8988T (cell line): ENCODE measurements at regions not wholly inside any gene's neighbourhood (a gene's known extent, or its start where the extent isn't known, plus 50 kb on each side); places are given as distances from the start of the nearest gene placed in this dataset.

Experiments
- DNase-seq: peaks from one replicate; pipeline ENCODE4 v3.0.0; 2011

DNA sequence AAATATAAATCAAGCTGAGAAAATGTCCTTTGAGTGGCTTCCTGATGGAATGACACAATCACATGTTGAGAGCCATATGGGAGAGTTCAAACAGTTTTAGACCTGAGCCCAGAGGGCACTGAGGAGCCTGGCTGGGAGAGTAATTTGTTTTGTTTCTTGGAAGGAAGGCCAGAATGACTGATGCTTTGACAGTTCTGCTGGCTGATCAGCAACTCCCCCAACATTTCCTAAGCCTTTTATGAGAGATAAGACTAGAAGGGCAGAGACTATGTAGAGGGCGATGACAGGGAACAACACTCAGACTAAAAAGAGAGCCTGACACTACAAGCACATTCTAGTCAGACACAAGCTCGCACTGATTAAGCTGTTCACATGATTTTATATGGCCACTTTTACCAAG is 169.2 kb downstream of the COX7C start:
- DNase-seq = no peak

- DNase-seq = no peak
Observed at GRCh38 chr5:86795659-86796058, 177.9 kb downstream of the COX7C start.

GRCh38 chr5:86797677-86798076 is 179.9 kb downstream of the COX7C start:
- no peak for DNase-seq

GRCh38 chr5:86806206-86806605 is 188.5 kb downstream of the COX7C start:
- DNase-seq = no peak

DNA sequence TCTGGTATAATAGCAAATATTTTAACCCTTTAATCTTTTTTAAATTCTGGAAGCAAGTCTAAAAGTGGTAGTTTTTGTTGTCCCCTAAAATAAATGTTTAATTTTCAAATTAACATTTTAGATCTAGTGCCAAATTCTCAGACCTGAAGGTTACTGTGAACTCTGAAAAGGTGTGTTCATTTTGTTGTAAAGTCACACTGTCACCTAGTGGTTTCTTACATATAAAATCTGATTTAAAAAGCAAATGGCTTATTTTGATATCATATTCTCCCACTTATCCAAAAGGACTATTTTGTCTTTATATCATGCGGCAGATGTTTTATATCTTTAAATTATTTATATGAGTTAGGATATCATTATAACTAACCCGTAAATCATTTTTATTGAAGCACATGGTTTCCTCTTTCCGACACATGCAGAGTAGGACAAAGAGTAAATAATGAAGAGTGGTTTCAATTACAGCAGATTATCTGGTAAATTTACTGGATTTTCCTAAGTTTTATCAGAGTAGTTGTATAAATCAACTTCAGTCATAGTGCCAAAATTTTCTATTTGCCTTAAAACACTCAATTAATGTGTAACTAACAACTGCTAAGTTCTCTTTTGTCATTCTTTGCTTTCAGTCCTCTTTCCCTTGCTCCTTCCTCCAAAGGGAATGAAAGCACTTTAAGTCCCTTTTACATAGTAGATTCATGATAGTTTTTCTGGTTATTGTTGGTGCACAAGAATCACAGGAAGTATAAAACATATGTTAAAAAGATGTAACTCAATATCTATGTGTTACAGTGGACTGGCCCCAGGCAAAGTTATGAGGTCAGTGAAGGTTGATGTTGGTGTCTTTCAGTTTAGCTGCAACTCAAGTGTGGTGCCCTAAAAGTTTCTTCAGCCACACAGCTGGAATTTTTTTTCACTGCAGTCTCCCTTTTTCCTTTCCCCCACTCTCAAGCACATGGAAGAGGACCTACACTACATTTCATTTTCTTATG is 189.6 kb downstream of the COX7C start:
- no peak for DNase-seq

DNA sequence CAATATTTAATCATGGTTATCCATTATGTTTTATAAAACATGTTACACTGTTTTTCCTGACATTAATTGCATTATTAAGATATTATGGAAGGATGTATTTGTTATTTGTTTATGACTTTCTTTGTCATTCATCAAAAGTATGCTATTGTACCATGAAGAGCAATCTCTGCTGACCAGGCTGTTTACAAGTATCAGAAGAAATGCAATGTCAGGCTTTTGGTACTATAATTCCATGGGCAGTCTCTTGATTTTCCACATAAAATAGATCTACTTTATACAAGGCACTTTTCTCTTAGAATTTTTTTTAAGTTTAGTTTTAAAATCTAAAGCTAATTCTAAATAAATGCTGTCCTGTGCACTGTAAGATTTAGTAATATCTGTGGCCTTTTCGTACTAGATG is 196.6 kb downstream of the COX7C start:
- no peak for DNase-seq

- no peak for DNase-seq
Observed at GRCh38 chr5:86814907-86815306, 197.2 kb downstream of the COX7C start.

DNA sequence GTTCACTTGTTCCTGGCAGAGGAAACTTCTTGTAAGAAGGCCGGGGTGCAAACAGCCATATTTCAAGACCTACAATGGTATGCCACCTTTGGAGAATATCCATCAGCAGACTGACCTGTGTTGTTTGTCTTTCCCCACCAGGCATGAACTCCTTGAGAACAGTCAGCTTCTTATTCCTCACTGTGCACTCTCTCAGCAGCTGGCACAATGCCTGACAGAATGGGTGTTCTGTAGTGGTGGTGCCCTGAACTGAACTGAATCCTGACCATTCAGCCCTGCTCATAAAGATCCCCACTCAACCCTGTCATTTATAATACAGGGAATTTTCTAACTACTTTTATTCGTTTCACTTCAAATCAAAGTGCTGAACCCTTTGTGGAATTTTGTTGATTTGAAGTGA is 206.9 kb downstream of the COX7C start:
- no peak for DNase-seq

DNA sequence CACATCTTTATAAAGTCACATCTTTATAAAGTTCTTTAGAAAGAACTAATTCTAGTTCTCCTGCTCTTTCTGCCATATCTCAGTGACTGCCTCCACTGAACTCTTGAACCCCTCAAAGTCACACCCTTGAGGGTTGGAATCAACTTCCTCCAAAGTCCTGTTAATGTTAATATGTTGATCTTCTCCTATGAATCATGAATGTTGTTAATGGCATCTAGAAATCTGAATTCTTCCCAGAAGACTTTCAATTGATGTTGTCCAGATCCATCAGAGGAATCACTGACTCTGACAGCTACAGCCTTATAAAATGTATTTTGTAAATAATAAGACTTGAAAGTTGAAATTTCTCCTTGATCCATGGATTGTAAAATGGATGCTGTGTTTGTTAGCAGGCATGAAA is 213.4 kb downstream of the COX7C start:
- no peak for DNase-seq

- no peak for DNase-seq
Observed at GRCh38 chr5:86833868-86834267, 216.1 kb downstream of the COX7C start.

DNA sequence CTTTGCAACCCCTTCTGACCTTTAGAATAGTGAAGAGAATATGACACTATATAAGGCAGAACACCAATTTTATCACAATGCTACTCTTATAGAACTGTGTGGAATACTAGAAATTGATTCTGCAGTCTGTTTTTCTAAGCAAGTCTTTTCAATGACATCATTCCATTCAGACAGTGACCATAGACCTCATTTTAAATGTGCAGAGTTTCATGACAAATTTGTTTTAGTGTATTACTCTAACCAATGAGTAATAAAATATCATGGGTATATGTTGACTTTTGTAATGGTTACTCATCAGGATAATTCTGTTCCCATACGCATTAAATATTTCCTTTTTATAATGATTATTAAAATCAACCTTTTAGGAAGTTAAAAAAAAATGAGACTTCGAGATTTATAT is 219.9 kb downstream of the COX7C start:
- no peak for DNase-seq

GRCh38 chr5:86838083-86838482 is 220.3 kb downstream of the COX7C start:
- DNase-seq = no peak

- no peak for DNase-seq
Observed at GRCh38 chr5:86841000-86841644, 223.4 kb downstream of the COX7C start.

GRCh38 chr5:86858442-86858841 is 240.7 kb downstream of the COX7C start:
- no peak for DNase-seq

- no peak for DNase-seq
Observed at GRCh38 chr5:86861512-86861911, 243.8 kb downstream of the COX7C start.

- DNase-seq = no peak
Observed at GRCh38 chr5:86862093-86862492, 244.4 kb downstream of the COX7C start.

GRCh38 chr5:86864051-86864450 is 246.3 kb downstream of the COX7C start:
- no peak for DNase-seq

DNA sequence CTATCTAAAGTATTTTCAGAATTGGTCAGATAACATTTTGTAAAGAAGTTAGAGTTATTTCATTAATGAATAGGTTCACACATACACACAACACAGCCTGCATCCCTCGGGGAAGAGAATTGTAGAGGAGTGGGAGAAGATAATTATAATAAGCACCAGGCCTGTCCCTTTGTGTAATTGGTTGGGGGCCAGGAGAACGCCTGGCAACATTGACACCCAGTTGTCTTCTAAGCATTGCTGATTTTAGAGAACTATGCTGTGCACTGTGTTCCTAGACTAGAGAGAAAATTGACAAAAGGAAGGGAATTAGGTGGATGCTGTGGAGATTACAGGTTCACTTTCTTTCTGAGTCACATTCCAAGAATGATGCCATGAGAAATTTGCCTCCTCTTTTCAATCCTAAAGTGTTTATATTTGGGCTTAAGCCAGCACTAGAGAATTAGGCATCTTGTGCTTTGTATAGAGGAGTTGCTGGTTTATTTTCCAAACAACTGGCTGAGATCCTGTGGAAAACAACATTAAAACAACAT is 247.6 kb downstream of the COX7C start:
- no peak for DNase-seq

DNA sequence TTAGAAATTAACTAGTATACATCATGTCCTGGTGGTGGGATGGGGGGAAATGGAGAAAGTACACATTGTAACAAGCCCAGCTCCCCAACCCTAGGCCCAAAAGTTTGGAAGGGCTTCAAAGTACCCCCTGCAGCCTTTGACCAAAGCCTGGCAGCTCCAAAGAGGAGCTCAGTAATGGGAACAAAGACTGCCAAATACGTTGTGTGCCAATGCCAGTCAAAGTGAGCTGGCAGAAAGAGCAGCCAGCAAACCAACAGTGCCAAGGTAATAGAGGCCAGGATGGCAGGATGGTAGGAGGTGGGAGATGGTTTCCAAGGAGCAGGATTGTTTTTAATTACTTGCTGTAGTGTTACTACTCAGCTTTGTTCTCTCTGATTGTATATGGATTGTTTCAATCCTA is 248.3 kb downstream of the COX7C start:
- no peak for DNase-seq

GRCh38 chr5:86869268-86869667 is 251.5 kb downstream of the COX7C start:
- DNase-seq = no peak

DNA sequence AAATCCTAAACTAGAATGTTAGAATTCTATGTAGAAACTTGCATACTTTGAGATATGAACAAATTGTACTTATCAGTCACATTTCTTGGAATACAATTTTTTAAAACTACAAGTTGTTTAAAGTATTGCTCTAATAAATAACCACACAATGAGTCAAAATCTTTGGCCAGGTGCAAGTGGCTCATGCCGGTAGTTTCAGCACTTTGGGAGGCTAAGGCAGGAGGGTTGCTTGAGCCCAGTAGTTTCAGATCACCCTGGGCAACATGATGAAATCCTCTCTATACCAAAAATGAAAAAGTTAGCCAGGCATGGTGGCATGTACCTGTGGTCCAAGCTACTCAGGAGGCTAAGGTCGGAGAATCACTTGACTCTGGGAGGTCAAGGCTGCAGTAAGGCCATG is 257.8 kb downstream of the COX7C start:
- no peak for DNase-seq

DNA sequence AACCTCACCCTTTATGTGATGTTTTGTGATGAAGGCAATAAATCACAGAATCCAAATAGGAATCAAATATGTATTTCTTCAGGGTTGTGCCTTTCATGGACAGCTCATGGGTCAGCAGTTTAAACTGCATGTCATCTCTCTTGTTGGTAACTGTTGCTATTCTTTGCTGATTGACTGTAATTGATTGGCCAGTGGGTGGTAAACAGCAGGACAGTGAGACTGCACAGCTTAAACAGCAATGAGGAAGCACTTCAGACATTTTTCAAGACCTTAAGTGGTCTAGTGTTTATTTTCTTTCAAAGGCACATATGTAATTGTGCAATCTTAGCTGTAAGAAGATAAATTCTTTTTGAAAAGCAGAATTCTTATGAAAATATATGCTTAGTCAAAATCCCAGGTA is 260.5 kb downstream of the COX7C start:
- no peak for DNase-seq

- no peak for DNase-seq
Observed at GRCh38 chr5:86879086-86879485, 261.3 kb downstream of the COX7C start.

DNA sequence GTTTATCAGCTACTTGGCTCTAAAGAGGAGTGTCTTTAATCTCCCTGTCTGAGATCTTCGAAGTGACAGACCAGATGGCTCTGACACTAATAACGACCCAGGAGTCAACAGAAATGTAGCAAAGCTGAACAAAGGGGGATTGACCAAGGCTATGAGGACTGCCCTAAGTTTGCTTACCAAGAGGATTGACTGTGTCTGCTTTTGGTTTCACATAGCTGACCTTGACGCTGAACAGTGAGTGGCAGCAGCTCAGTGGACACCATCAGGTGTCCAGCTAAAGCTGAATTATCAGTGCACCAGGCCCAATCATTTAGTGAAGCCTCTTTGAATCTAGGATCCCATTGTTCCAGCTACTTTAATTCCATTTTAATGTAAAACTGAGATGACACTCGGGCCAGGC is 262.6 kb downstream of the COX7C start:
- DNase-seq = no peak
